ENCODE measurements at regions not wholly inside any gene's neighbourhood (a gene's known extent, or its start where the extent isn't known, plus 50 kb on each side); places are given as distances from the start of the nearest gene placed in this dataset.

DNA sequence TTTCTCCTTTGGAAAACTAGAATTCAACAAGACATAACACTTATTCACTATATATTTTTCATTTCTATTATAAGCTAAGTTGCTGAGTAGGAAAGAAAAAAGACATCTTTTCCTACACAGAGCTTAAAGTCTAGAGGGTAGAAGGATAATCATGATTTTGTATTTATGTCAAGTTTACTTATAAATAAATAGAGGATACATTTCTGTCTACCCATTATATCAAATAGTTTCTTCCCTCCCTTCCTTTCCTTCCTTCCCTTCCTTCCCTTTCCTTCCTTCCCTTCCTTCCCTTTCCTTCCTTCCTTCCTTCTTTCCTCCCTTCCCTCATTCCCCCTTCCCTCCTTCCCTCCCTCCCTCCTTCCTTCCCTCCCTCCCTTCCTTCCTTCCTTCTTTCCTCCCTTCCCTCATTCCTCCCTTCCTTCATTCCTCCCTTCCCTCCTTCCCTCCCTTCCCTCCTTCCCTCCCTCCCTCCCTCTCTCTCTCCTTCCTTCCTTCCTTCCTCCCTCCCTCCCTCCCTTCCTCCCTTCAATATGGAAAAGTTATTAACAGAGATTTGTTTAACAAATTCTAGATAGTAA, 308.4 kb upstream of the COL3A1 start:
- TF ChIP-seq, protein P1, sequence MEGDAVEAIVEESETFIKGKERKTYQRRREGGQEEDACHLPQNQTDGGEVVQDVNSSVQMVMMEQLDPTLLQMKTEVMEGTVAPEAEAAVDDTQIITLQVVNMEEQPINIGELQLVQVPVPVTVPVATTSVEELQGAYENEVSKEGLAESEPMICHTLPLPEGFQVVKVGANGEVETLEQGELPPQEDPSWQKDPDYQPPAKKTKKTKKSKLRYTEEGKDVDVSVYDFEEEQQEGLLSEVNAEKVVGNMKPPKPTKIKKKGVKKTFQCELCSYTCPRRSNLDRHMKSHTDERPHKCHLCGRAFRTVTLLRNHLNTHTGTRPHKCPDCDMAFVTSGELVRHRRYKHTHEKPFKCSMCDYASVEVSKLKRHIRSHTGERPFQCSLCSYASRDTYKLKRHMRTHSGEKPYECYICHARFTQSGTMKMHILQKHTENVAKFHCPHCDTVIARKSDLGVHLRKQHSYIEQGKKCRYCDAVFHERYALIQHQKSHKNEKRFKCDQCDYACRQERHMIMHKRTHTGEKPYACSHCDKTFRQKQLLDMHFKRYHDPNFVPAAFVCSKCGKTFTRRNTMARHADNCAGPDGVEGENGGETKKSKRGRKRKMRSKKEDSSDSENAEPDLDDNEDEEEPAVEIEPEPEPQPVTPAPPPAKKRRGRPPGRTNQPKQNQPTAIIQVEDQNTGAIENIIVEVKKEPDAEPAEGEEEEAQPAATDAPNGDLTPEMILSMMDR (conservative IDR thresholded peaks at IDR 0.05; ENCODE audit: low read depth, low read length), result no peak
- TF ChIP-seq EZH2 (IDR thresholded peaks at IDR 0.05; ENCODE audit: borderline replicate concordance, low read depth, low read length, poor library complexity, severe bottlenecking), result no peak

All from A673 (cell line).